Myocyte (in vitro differentiated cells): ENCODE measurements at regions not wholly inside any gene's neighbourhood (a gene's known extent, or its start where the extent isn't known, plus 50 kb on each side); places are given as distances from the start of the nearest gene placed in this dataset.

Experiments used
- DNase-seq: peaks from one replicate; pipeline ENCODE4 v3.0.0-alpha.2; 2012; ENCODE audit warnings: low read depth

GRCh38 chr10:105988848-105989247 lies 1175.7 kb downstream of the SORCS1 start:
- no peak for DNase-seq

GRCh38 chr10:105986912-105987635 lies 1177.4 kb downstream of the SORCS1 start:
- DNase-seq, result no peak

- DNase-seq, result no peak
These were observed 1178.0 kb downstream of the SORCS1 start for GRCh38 chr10:105986486-105986885.

GRCh38 chr10:105982735-105983134 lies 1181.8 kb downstream of the SORCS1 start:
- DNase-seq, result no peak

GRCh38 chr10:105981679-105982078 lies 1182.8 kb downstream of the SORCS1 start:
- DNase-seq, result no peak

- no peak for DNase-seq
These were observed 1189.6 kb downstream of the SORCS1 start for GRCh38 chr10:105974803-105975456.

- DNase-seq, result no peak
These were observed 1190.6 kb downstream of the SORCS1 start for GRCh38 chr10:105973902-105974301.

- DNase-seq, result no peak
These were observed 1191.1 kb downstream of the SORCS1 start for GRCh38 chr10:105973360-105973759.

- no peak for DNase-seq
These were observed 1193.0 kb downstream of the SORCS1 start for GRCh38 chr10:105971460-105971859.

GRCh38 chr10:105969884-105970377 lies 1194.6 kb downstream of the SORCS1 start:
- DNase-seq, result no peak

GRCh38 chr10:105968666-105969065 lies 1195.8 kb downstream of the SORCS1 start:
- no peak for DNase-seq

GRCh38 chr10:105967256-105967655 lies 1197.2 kb downstream of the SORCS1 start:
- no peak for DNase-seq

- DNase-seq, result no peak
These were observed 1199.4 kb downstream of the SORCS1 start for GRCh38 chr10:105965141-105965540.

- DNase-seq, result no peak
These were observed 1200.5 kb downstream of the SORCS1 start for GRCh38 chr10:105964009-105964408.

- DNase-seq, result no peak
These were observed 1201.1 kb downstream of the SORCS1 start for GRCh38 chr10:105963334-105963884.

GRCh38 chr10:105956550-105956949 lies 1208.0 kb downstream of the SORCS1 start:
- DNase-seq, result no peak

GRCh38 chr10:105953861-105954260 lies 1210.6 kb downstream of the SORCS1 start:
- no peak for DNase-seq

GRCh38 chr10:105953056-105953455 lies 1211.5 kb downstream of the SORCS1 start:
- no peak for DNase-seq

- DNase-seq, result no peak
These were observed 1212.4 kb downstream of the SORCS1 start for GRCh38 chr10:105952153-105952552.

GRCh38 chr10:105950410-105950809 lies 1214.1 kb downstream of the SORCS1 start:
- DNase-seq, result peak; percentile 9

GRCh38 chr10:105949721-105950120 lies 1214.8 kb downstream of the SORCS1 start:
- DNase-seq, result no peak

- no peak for DNase-seq
These were observed 1239.3 kb downstream of the SORCS1 start for GRCh38 chr10:105925045-105925785.
